ENCODE measurements at regions not wholly inside any gene's neighbourhood (a gene's known extent, or its start where the extent isn't known, plus 50 kb on each side); places are given as distances from the start of the nearest gene placed in this dataset.

DNA sequence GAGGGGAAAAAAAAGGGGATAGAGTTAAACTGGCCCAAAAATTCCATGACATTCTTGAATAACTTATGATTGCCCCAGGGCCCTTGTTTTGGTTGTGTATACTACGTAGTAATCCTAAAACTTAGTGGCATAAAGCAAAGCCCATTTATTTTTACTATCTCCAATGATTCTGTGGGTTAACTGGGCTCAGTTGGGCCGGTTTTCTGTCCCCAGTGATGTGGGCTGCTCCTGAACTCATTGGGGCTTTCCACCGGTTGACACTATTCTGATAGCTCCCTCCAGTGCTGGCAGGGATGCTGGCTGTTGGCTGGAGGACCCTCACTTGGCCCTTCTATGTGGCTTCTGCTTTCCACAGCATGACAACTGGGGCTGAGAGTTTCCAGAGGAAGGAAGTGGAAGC, 60.0 kb upstream of the TGIF1 start:
- H3K27ac Mint-ChIP-seq (ENCODE audit: unreplicated experiment): no peak overlapping the region
- H3K36me3 Mint-ChIP-seq (ENCODE audit: low read depth): peaks cover 5% of the 10 kb centered on the region
- TF ChIP-seq, protein P1, sequence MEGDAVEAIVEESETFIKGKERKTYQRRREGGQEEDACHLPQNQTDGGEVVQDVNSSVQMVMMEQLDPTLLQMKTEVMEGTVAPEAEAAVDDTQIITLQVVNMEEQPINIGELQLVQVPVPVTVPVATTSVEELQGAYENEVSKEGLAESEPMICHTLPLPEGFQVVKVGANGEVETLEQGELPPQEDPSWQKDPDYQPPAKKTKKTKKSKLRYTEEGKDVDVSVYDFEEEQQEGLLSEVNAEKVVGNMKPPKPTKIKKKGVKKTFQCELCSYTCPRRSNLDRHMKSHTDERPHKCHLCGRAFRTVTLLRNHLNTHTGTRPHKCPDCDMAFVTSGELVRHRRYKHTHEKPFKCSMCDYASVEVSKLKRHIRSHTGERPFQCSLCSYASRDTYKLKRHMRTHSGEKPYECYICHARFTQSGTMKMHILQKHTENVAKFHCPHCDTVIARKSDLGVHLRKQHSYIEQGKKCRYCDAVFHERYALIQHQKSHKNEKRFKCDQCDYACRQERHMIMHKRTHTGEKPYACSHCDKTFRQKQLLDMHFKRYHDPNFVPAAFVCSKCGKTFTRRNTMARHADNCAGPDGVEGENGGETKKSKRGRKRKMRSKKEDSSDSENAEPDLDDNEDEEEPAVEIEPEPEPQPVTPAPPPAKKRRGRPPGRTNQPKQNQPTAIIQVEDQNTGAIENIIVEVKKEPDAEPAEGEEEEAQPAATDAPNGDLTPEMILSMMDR (conservative IDR thresholded peaks at IDR 0.05): no peak
- H3K9me3 Mint-ChIP-seq: peaks cover 3% of the 10 kb centered on the region
- no peak overlapping the region for H3K4me3 Mint-ChIP-seq
- no peak for DNase-seq (ENCODE audit: low read depth, low spot score)
- H3K27me3 Mint-ChIP-seq (ENCODE audit: low read depth): no peaks in the 10 kb centered on the region
- peaks cover 4% of the 10 kb centered on the region for H3K4me1 Mint-ChIP-seq

DNA sequence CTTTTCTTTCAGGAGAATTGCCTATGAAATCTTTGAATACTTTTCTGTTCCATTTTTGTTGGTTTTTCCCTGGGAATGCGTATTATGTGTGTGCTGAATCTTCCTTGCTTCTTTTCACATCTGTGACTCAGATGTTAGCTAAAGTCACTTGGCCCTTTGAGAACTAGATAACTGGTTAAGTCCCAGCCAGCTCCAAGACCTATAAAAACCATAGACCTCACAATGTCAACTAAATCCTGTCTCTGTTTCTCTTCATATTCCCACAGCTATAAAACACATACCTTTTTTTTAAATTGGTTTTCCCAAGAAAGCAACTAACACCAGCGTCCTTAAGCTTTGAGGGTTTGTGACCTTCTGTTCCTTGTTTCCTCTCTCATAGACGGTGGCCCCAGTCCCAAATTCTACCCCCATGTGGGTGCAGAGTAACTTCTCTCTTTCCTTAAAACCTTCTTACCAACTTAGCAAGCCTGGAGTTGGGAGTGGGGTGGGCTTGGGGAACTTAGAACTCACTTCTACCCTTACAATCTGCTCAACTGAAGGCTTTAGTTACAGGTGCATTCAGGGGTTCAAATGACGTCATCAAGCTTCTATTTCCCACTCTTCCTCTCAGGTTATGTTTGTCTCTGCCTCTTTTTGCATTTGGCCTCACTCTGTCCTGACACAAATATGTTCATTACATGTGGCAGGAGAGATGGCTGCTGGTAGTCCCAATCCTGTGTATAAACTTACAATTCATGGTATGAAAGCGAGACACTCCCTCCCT, 58.1 kb upstream of the TGIF1 start:
- H3K9me3 Mint-ChIP-seq: peaks cover 3% of the 10 kb centered on the region
- TF ChIP-seq, protein P1 (conservative IDR thresholded peaks at IDR 0.05): no peak
- no peak overlapping the region for H3K27ac Mint-ChIP-seq (ENCODE audit: unreplicated experiment)
- no peak for DNase-seq (ENCODE audit: low read depth, low spot score)
- no peaks in the 10 kb centered on the region for H3K27me3 Mint-ChIP-seq (ENCODE audit: low read depth)
- H3K4me1 Mint-ChIP-seq: peaks cover 5% of the 10 kb centered on the region
- no peak overlapping the region for H3K4me3 Mint-ChIP-seq
- peaks cover 5% of the 10 kb centered on the region for H3K36me3 Mint-ChIP-seq (ENCODE audit: low read depth)

DNA sequence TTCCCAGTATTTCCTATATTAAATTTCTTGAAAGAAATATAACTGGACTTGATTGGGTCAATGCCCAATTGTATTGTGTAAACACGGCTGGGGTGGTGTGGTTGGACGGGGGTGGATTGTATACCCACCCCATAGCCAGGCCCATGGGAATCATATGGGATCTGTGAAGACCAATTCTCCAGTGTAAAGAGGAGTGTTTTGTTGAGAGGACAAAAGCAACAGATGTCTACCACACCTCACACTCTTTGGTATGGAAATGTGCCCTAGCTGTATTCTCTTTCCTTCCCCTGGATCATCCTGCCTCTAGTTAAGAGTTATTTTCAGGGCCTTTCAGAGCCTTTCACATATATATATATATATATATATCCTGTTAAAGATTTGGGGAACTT, 57.5 kb upstream of the TGIF1 start:
- peaks cover 11% of the 10 kb centered on the region for H3K4me1 Mint-ChIP-seq

DNA sequence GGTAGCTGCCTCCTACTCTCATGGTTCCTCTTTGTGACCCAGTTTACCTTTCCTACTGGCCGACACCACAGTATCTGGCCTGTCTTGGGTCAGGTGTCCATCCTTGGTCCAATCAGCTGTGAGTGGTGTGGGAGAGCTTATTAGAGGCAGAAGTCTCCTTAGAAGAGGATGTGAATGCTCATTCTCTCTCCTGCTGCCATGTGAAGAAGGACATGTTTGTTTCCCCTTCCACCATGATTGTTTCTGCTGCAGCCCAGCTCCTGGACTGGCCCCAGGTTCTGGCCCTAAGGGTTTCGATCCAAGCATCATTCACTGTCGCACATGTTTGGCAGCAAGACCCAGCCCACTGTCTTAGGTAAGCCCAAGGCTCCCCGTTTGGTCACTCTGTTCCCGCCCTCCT, 55.3 kb upstream of the TGIF1 start:
- Mint-ChIP-seq H3K4me1 (peaks cover 17% of the 10 kb centered on the region), H3K27me3 (ENCODE audit: low read depth) (no peaks in the 10 kb centered on the region), H3K27ac (ENCODE audit: unreplicated experiment) (no peak overlapping the region), H3K9me3 (peaks cover 3% of the 10 kb centered on the region), H3K4me3 (no peak overlapping the region), H3K36me3 (ENCODE audit: low read depth) (peaks cover 5% of the 10 kb centered on the region)
- DNase-seq (ENCODE audit: low read depth, low spot score): no peak
- TF ChIP-seq, protein P1 (conservative IDR thresholded peaks at IDR 0.05): no peak

More for the DNA sequence above, 57.5 kb upstream of the TGIF1 start:
- TF ChIP-seq, protein P1 (conservative IDR thresholded peaks at IDR 0.05): no peak
- no peak overlapping the region for H3K27ac Mint-ChIP-seq (ENCODE audit: unreplicated experiment)
- H3K36me3 Mint-ChIP-seq (ENCODE audit: low read depth): peaks cover 5% of the 10 kb centered on the region
- DNase-seq (ENCODE audit: low read depth, low spot score): no peak
- no peaks in the 10 kb centered on the region for H3K27me3 Mint-ChIP-seq (ENCODE audit: low read depth)
- H3K9me3 Mint-ChIP-seq: peaks cover 3% of the 10 kb centered on the region
- no peak overlapping the region for H3K4me3 Mint-ChIP-seq

DNA sequence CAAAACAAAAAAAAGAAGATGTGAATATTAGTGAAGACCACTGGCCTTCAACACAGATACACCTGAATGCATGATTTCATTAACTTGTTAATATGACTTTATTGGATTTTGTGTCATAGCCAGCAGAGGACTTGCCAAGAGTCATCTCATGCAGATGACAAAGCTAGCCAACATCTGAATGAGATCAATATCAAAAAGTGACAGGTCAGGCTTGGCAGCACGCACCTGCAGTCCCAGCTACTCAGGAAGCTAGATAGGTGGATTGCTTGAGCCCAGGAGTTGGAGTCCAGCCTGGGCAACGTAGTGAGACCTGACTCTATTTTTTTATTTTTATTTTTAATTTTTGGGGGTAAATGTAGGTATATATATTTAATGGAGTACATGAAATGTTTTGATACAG, 54.5 kb upstream of the TGIF1 start:
- Mint-ChIP-seq H3K9me3 (peaks cover under 1% of the 10 kb centered on the region), H3K4me1 (peaks cover 17% of the 10 kb centered on the region), H3K36me3 (ENCODE audit: low read depth) (peaks cover 2% of the 10 kb centered on the region), H3K27me3 (ENCODE audit: low read depth) (no peaks in the 10 kb centered on the region), H3K27ac (ENCODE audit: unreplicated experiment) (no peak overlapping the region), H3K4me3 (no peak overlapping the region)
- TF ChIP-seq, protein P1 (conservative IDR thresholded peaks at IDR 0.05): no peak
- DNase-seq (ENCODE audit: low read depth, low spot score): no peak

Data from neural crest cell (in vitro differentiated cells).